GM23338 (cell line): ENCODE measurements at regions not wholly inside any gene's neighbourhood (a gene's known extent, or its start where the extent isn't known, plus 50 kb on each side); places are given as distances from the start of the nearest gene placed in this dataset.
A peak's percentile ranks its signal among the peaks of the same experiment; 100 is the strongest.

ENCODE experiments used
- ATAC-seq: fragments of 200-7000 bp; cut with Tn5 transposase; 3 replicates; pipeline ENCODE4 v1.9.1; 2020
- DNase-seq: peaks from one replicate; pipeline ENCODE4 v3.0.0-alpha.2; 2015; ENCODE audit warnings: low spot score
- H2AFZ ChIP-seq: fragments of 200-600 bp; sonication (generic); 2 replicates; pipeline ENCODE4 v1.8.0; 2016; ENCODE audit warnings: antibody characterized with exemption, mild to moderate bottlenecking, moderate library complexity
- H3F3A ChIP-seq: fragments of 200-600 bp; sonication (generic); replicated peaks from 2 replicates; pipeline ENCODE4 v1.8.0; 2017; ENCODE audit warnings: antibody characterized with exemption, mixed run types, low read depth
- H3K27ac ChIP-seq: fragments of 200-600 bp; sonication (generic); 2 replicates; pipeline ENCODE4 v1.6.1; 2016; ENCODE audit warnings: low read depth
- H3K27me3 ChIP-seq: fragments of 200-600 bp; sonication (generic); 2 replicates; pipeline ENCODE4 v1.8.0; 2016; ENCODE audit warnings: mild to moderate bottlenecking, mixed run types, moderate library complexity; ENCODE audit not compliant: insufficient read depth
- H3K36me3 ChIP-seq: fragments of 200-600 bp; sonication (generic); 2 replicates; pipeline ENCODE4 v1.8.0; 2016; ENCODE audit warnings: mild to moderate bottlenecking; ENCODE audit not compliant: insufficient read depth
- H3K4me1 ChIP-seq: fragments of 200-600 bp; sonication (generic); 2 replicates; pipeline ENCODE4 v1.8.0; 2016; ENCODE audit warnings: mild to moderate bottlenecking, moderate library complexity; ENCODE audit not compliant: insufficient read depth
- H3K4me2 ChIP-seq: fragments of 200-600 bp; sonication (generic); 2 replicates; pipeline ENCODE4 v1.7.1; 2017; ENCODE audit warnings: mixed run types
- H3K4me3 ChIP-seq: fragments of 200-600 bp; sonication (generic); 2 replicates; pipeline ENCODE4 v1.6.1; 2016; ENCODE audit warnings: mixed run types
- H3K79me2 ChIP-seq: fragments of 200-600 bp; sonication (generic); replicated peaks from 2 replicates; pipeline ENCODE4 v1.8.0; 2017; ENCODE audit warnings: mild to moderate bottlenecking; ENCODE audit not compliant: insufficient read depth
- H3K9me2 ChIP-seq: fragments of 200-600 bp; sonication (generic); 2 replicates; pipeline ENCODE4 v1.8.0; 2017; ENCODE audit not compliant: insufficient read depth
- H4K20me1 ChIP-seq: fragments of 200-600 bp; sonication (generic); replicated peaks from 2 replicates; pipeline ENCODE4 v1.8.0; 2017; ENCODE audit warnings: mild to moderate bottlenecking; ENCODE audit not compliant: insufficient read depth
- H3K27ac Mint-ChIP-seq: 2 replicates; pipeline ENCODE4 v1.8.0; 2020; ENCODE audit warnings: inconsistent platforms, mild to moderate bottlenecking, moderate library complexity, mixed read lengths
- H3K27me3 Mint-ChIP-seq: 3 replicates; pipeline ENCODE4 v1.8.0; 2022; ENCODE audit warnings: low read depth, mild to moderate bottlenecking, moderate library complexity, mixed read lengths, inconsistent platforms; ENCODE audit not compliant: insufficient read depth, poor library complexity
- H3K36me3 Mint-ChIP-seq: 3 replicates; pipeline ENCODE4 v1.8.0; 2021; ENCODE audit warnings: low read depth, mild to moderate bottlenecking, inconsistent platforms, moderate library complexity, mixed read lengths
- H3K4me1 Mint-ChIP-seq: 3 replicates; pipeline ENCODE4 v1.8.0; 2020; ENCODE audit warnings: mild to moderate bottlenecking, inconsistent platforms, mixed read lengths
- H3K4me3 Mint-ChIP-seq: 3 replicates; pipeline ENCODE4 v1.8.0; 2021; ENCODE audit warnings: moderate library complexity, mild to moderate bottlenecking, inconsistent platforms, mixed read lengths
- H3K9me3 Mint-ChIP-seq: 3 replicates; pipeline ENCODE4 v1.8.0; 2020; ENCODE audit warnings: moderate library complexity, mild to moderate bottlenecking, inconsistent platforms, mixed read lengths
- CREB1 ChIP-seq: fragments of 250-450 bp; sonication (Bioruptor Pico); IDR thresholded peaks from 2 replicates; pipeline ENCODE4 v1.5.0; 2020; ENCODE audit warnings: low read depth, mild to moderate bottlenecking, moderate library complexity
- CTCF ChIP-seq, 2 experiments: fragments of 200-600 bp in 1 of 2; sonication (generic) in 1 of 2; conservative IDR thresholded peaks; 2 replicates each; pipeline versions ENCODE4 v1.5.1 to v1.6.1; 2016 to 2017; ENCODE audit warnings: antibody characterized with exemption in 2 of 2, low read depth in 2 of 2, mild to moderate bottlenecking in 2 of 2, moderate library complexity in 1 of 2
- ETS1 ChIP-seq: IDR thresholded peaks from 2 replicates; pipeline ENCODE4 v1.6.1; 2016; ENCODE audit warnings: antibody characterized with exemption
- EZH2 ChIP-seq: fragments of 200-600 bp; sonication (generic); IDR thresholded peaks from one replicate; pipeline ENCODE4 v1.8.0; 2017; ENCODE audit warnings: antibody characterized with exemption, mild to moderate bottlenecking, low read depth; ENCODE audit not compliant: unreplicated experiment
- EZH2phosphoT487 ChIP-seq: fragments of 200-600 bp; sonication (generic); IDR thresholded peaks from one replicate; pipeline ENCODE4 v1.8.1; 2018; ENCODE audit warnings: antibody characterized with exemption; ENCODE audit not compliant: unreplicated experiment
- JUNB ChIP-seq: IDR thresholded peaks from one replicate; pipeline ENCODE4 v1.6.1; 2016; ENCODE audit warnings: antibody characterized with exemption; ENCODE audit not compliant: unreplicated experiment
- NANOG ChIP-seq: IDR thresholded peaks from 2 replicates; pipeline ENCODE4 v1.6.1; 2016; ENCODE audit warnings: antibody characterized with exemption, borderline replicate concordance
- POLR2AphosphoS5 ChIP-seq: IDR thresholded peaks from 2 replicates; pipeline ENCODE4 v1.6.1; 2016; ENCODE audit warnings: antibody characterized with exemption, low read depth
- REST ChIP-seq: IDR thresholded peaks from one replicate; pipeline ENCODE4 v1.6.1; 2018; ENCODE audit warnings: antibody characterized with exemption; ENCODE audit not compliant: unreplicated experiment
- ZNF114 ChIP-seq: fragments of 250-450 bp; sonication (Bioruptor Pico); IDR thresholded peaks from 2 replicates; pipeline ENCODE4 v1.5.0; 2020; ENCODE audit warnings: mild to moderate bottlenecking, moderate library complexity
- ZNF331 ChIP-seq: fragments of 250-450 bp; sonication (Bioruptor Pico); IDR thresholded peaks from 2 replicates; pipeline ENCODE4 v1.5.0; 2020; ENCODE audit warnings: low read depth, mild to moderate bottlenecking, moderate library complexity

- peak overlapping the region; percentile 72; the same call in 1 of the 2 replicates for H3K4me2 ChIP-seq
- H3K9me2 ChIP-seq, result peaks cover 9% of the 10 kb centered on the region; the same call in 1 of the 2 replicates
- H3K4me3 Mint-ChIP-seq, result no peak overlapping the region
- DNase-seq (no peak), ATAC-seq (no peak)
- no peaks in the 10 kb centered on the region for H3K27me3 ChIP-seq
- H3K27ac ChIP-seq, result no peak overlapping the region
- peaks cover 46% of the 10 kb centered on the region for H3K4me1 Mint-ChIP-seq
- no peak overlapping the region for H3K4me3 ChIP-seq
- H3K9me3 Mint-ChIP-seq, result no peaks in the 10 kb centered on the region
- TF ChIP-seq CTCF (conservative IDR thresholded peaks at IDR 0.05; ENCODE audit: low read depth in 2 of 2), result no peak
- no peak for TF ChIP-seq ZNF331 (CRISPR knock-in tag)
- peaks cover 13% of the 10 kb centered on the region for H3K27me3 Mint-ChIP-seq
- H3K4me1 ChIP-seq, result peaks cover 31% of the 10 kb centered on the region
- H4K20me1 ChIP-seq, result no peaks in the 10 kb centered on the region
- no peaks in the 10 kb centered on the region for H3K36me3 ChIP-seq
- peaks cover 21% of the 10 kb centered on the region for H3F3A ChIP-seq
- H3K27ac Mint-ChIP-seq, result no peak overlapping the region
- peak overlapping the region; percentile 95 for H2AFZ ChIP-seq
- no peaks in the 10 kb centered on the region for H3K79me2 ChIP-seq
- no peaks in the 10 kb centered on the region; the same call in 2 of the 3 replicates for H3K36me3 Mint-ChIP-seq
These were observed 90.2 kb downstream of the LINGO1 start for GRCh38 chr15:77542491-77543001.

GRCh38 chr15:77541421-77542181, 91.1 kb downstream of the LINGO1 start:
- Histone ChIP-seq H4K20me1 (no peaks in the 10 kb centered on the region), H3K4me2 (no peak overlapping the region), H2AFZ (peak overlapping the region; percentile 76; the same call in 1 of the 2 replicates), H3K27me3 (no peaks in the 10 kb centered on the region), H3K9me2 (peaks cover 9% of the 10 kb centered on the region; the same call in 1 of the 2 replicates), H3K4me1 (peaks cover 40% of the 10 kb centered on the region), H3K4me3 (no peak overlapping the region), H3K36me3 (no peaks in the 10 kb centered on the region), H3K79me2 (no peaks in the 10 kb centered on the region), H3F3A (peaks cover 28% of the 10 kb centered on the region), H3K27ac (no peak overlapping the region)
- peaks cover 54% of the 10 kb centered on the region for H3K4me1 Mint-ChIP-seq
- no peaks in the 10 kb centered on the region for H3K36me3 Mint-ChIP-seq
- H3K4me3 Mint-ChIP-seq, result no peak overlapping the region
- peaks cover 16% of the 10 kb centered on the region for H3K27me3 Mint-ChIP-seq
- DNase-seq (peak; percentile 61), ATAC-seq (peak; percentile 7)
- no peaks in the 10 kb centered on the region for H3K9me3 Mint-ChIP-seq
- H3K27ac Mint-ChIP-seq, result no peak overlapping the region
- TF ChIP-seq ETS1 (no peak), EZH2 (no peak), NANOG (no peak), POLR2AphosphoS5 (no peak), CREB1 (CRISPR knock-in tag) (no peak), EZH2phosphoT487 (no peak), JUNB (no peak), REST (no peak), ZNF331 (CRISPR knock-in tag) (no peak), CTCF (conservative IDR thresholded peaks at IDR 0.05; ENCODE audit: low read depth in 2 of 2) (no peak), ZNF114 (CRISPR knock-in tag) (no peak)
